Muscle layer of duodenum (tissue), 2 donors: ENCODE measurements at regions not wholly inside any gene's neighbourhood (a gene's known extent, or its start where the extent isn't known, plus 50 kb on each side); places are given as distances from the start of the nearest gene placed in this dataset.

Experiments
- H3K27ac ChIP-seq: one replicate; pipeline ENCODE4 v1.7.0; 2013; ENCODE audit warnings: mild to moderate bottlenecking, low read length
- H3K27me3 ChIP-seq: one replicate; pipeline ENCODE4 v1.7.0; 2013; ENCODE audit warnings: low read depth, mild to moderate bottlenecking, control low read depth, low read length
- H3K36me3 ChIP-seq, 2 donors: one replicate each; pipeline ENCODE4 v1.7.0; 2013; ENCODE audit warnings: low read length in 2 of 2, control low read depth in 1 of 2, mild to moderate bottlenecking in 1 of 2; ENCODE audit not compliant: insufficient read depth in 2 of 2, control insufficient read depth in 1 of 2
- H3K4me1 ChIP-seq, 2 donors: one replicate each; pipeline ENCODE4 v1.7.0; 2013; ENCODE audit warnings: low read length in 2 of 2, mild to moderate bottlenecking in 2 of 2, control low read depth in 1 of 2, moderate library complexity in 1 of 2; ENCODE audit not compliant: insufficient read depth in 2 of 2, control insufficient read depth in 1 of 2
- H3K4me3 ChIP-seq, 2 donors: one replicate each; pipeline ENCODE4 v1.7.0; 2013; ENCODE audit warnings: low read length in 2 of 2, low read depth in 1 of 2, mild to moderate bottlenecking in 1 of 2
- H3K9me3 ChIP-seq, 2 donors: one replicate each; pipeline ENCODE4 v1.7.0; 2013; ENCODE audit warnings: low read length in 2 of 2, control low read depth in 1 of 2, mild to moderate bottlenecking in 1 of 2; ENCODE audit not compliant: control insufficient read depth in 1 of 2
- donor health status: healthy.

DNA sequence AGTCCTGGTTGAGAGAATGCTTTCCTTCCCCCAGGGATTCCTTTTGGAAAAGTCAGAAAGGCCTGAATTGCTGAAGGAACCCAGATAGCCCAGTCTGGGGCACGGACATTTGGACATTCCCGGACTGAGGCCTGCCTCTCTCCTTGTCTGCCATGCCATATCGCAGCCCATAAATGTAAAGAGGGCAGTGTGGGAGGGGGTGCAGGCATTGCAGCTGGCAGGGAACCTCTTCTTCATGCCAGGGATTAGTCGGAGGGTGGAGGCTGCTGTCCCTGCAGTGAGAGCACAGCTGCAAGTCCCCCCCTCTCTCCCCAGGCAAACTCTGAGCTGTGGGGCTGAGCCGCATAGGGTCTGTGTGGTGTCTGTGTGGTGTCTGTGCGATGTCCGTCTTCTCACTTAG, 486.0 kb upstream of the MKI67 start:
- Histone ChIP-seq H3K9me3 (no peaks in the 10 kb centered on the region), H3K27ac (no peak overlapping the region), H3K27me3 (no peaks in the 10 kb centered on the region), H3K4me3 (no peak overlapping the region), H3K4me1 (no peaks in the 10 kb centered on the region), H3K36me3 (no peaks in the 10 kb centered on the region)

- Histone ChIP-seq H3K4me3 (no peak overlapping the region), H3K27ac (no peak overlapping the region), H3K9me3 (no peaks in the 10 kb centered on the region), H3K36me3 (no peaks in the 10 kb centered on the region), H3K4me1 (no peaks in the 10 kb centered on the region), H3K27me3 (no peaks in the 10 kb centered on the region)
These were observed 486.4 kb upstream of the MKI67 start for GRCh38 chr10:128612631-128613030.

DNA sequence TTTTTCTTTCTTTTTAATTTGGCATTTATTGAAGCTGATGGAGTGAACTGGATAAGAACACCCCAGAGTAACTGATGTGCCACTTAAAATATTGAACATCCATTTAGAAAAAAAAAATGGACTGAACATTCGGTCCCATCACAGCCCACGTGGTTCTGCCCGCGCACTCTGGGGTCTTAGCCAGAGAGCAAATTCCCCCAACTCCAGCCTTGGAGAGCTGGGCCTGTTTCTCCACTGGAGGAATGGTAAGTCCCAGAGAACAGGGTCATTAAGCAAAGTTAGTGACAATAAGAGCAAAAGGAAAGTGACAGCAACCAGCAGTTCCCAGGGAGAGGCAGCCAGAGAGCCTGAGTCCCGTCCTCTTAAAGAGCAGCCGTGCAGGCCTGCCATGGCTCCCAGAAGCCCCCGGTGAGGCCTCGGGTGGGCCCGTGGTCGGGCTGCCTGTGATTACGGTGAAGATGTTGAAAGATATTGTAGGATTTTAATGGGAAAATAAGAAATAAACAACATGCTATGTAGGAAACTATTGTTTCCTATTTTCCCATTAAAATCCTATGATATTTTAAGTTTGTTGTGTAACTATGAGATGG, 487.9 kb upstream of the MKI67 start:
- H3K4me1 ChIP-seq = no peaks in the 10 kb centered on the region
- no peaks in the 10 kb centered on the region for H3K36me3 ChIP-seq
- H3K9me3 ChIP-seq = no peaks in the 10 kb centered on the region
- H3K4me3 ChIP-seq = no peak overlapping the region
- no peaks in the 10 kb centered on the region for H3K27me3 ChIP-seq
- no peak overlapping the region for H3K27ac ChIP-seq

- Histone ChIP-seq H3K4me3 (no peak overlapping the region), H3K27me3 (no peaks in the 10 kb centered on the region), H3K27ac (no peak overlapping the region), H3K36me3 (no peaks in the 10 kb centered on the region), H3K9me3 (no peaks in the 10 kb centered on the region), H3K4me1 (no peaks in the 10 kb centered on the region)
These were observed 488.8 kb upstream of the MKI67 start for GRCh38 chr10:128614802-128615553.

GRCh38 chr10:128617532-128617931, 491.3 kb upstream of the MKI67 start:
- Histone ChIP-seq H3K4me1 (no peaks in the 10 kb centered on the region), H3K36me3 (no peaks in the 10 kb centered on the region), H3K27me3 (no peaks in the 10 kb centered on the region), H3K9me3 (no peaks in the 10 kb centered on the region), H3K27ac (no peak overlapping the region), H3K4me3 (no peak overlapping the region)

GRCh38 chr10:128622706-128623105, 496.5 kb upstream of the MKI67 start:
- no peaks in the 10 kb centered on the region for H3K27me3 ChIP-seq
- no peak overlapping the region for H3K27ac ChIP-seq

GRCh38 chr10:128623776-128624175, 497.6 kb upstream of the MKI67 start:
- H3K9me3 ChIP-seq = no peaks in the 10 kb centered on the region
- H3K27me3 ChIP-seq = no peaks in the 10 kb centered on the region
- H3K4me3 ChIP-seq = no peak overlapping the region
- no peak overlapping the region for H3K27ac ChIP-seq
- no peaks in the 10 kb centered on the region for H3K4me1 ChIP-seq
- no peaks in the 10 kb centered on the region for H3K36me3 ChIP-seq

More at GRCh38 chr10:128622706-128623105, 496.5 kb upstream of the MKI67 start:
- no peaks in the 10 kb centered on the region for H3K36me3 ChIP-seq
- H3K4me1 ChIP-seq = no peaks in the 10 kb centered on the region
- H3K4me3 ChIP-seq = no peak overlapping the region
- no peaks in the 10 kb centered on the region for H3K9me3 ChIP-seq

DNA sequence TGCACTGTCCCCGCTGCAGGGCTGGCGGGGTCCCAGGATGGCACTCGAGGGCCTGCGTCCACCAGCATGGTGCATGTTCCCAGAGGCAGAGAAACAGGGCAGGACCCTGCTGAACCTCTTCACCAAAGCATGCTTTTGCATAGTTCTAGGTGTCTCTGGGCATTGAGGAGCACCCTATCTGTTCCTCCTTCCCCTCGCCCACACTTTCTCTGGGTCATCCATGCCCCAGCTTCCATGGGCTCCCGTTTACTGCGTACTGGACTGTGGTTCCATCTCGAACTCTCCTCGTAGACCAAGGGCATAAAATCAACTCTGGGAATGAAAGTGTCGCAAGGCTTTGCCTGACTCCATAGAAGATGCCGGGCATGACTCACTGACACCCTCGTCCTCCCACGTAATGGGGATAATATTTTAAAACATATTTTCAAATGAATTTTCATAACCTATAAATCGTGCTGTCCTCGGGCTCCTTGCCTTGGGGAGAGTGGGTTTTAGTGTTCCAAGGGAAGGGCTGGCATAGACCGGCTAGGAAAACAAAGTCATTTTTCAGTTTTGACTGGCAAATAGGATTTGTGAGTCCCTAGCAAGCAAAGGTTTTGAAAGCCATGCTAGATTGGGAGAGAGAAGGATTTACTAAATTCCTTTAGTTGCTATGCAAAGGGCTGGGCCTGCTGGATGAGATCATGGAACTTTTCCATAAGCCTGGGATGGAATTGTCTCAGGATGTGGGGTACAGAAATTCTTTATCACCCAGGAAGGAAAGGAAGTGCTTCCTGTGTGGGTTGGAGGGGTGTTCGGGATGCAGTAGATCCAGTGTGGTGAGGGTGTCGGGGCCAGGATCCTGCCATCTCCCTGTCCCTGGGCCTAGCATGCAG, 498.7 kb upstream of the MKI67 start:
- no peak overlapping the region for H3K27ac ChIP-seq
- H3K4me1 ChIP-seq = no peaks in the 10 kb centered on the region
- H3K36me3 ChIP-seq = no peaks in the 10 kb centered on the region
- no peaks in the 10 kb centered on the region for H3K9me3 ChIP-seq
- no peak overlapping the region for H3K4me3 ChIP-seq
- H3K27me3 ChIP-seq = no peaks in the 10 kb centered on the region

DNA sequence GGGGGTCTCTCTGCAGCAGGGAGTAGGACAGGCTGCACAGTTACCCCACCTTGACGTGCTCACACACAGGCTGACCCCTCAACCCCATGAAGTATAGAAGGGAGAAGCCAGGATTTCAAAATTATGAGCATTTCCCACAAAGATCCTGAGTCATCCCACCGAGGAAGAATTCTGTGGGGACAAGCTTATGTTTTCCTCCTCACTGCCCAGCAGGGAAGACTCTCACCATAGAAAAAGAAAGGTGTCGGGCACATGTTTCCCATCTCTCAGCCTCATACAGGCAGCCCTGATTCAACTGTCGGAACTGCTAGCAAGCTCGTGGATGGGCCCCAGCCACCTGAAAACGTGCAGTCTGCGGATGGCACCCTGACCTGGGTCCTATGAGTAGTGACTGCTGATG, 499.7 kb upstream of the MKI67 start:
- Histone ChIP-seq H3K4me3 (no peak overlapping the region), H3K27ac (no peak overlapping the region), H3K4me1 (no peaks in the 10 kb centered on the region), H3K36me3 (no peaks in the 10 kb centered on the region), H3K27me3 (no peaks in the 10 kb centered on the region), H3K9me3 (no peaks in the 10 kb centered on the region)

GRCh38 chr10:128626397-128627000, 500.3 kb upstream of the MKI67 start:
- Histone ChIP-seq H3K27ac (no peak overlapping the region), H3K27me3 (no peaks in the 10 kb centered on the region), H3K4me1 (no peaks in the 10 kb centered on the region), H3K36me3 (no peaks in the 10 kb centered on the region), H3K9me3 (no peaks in the 10 kb centered on the region), H3K4me3 (no peak overlapping the region)

DNA sequence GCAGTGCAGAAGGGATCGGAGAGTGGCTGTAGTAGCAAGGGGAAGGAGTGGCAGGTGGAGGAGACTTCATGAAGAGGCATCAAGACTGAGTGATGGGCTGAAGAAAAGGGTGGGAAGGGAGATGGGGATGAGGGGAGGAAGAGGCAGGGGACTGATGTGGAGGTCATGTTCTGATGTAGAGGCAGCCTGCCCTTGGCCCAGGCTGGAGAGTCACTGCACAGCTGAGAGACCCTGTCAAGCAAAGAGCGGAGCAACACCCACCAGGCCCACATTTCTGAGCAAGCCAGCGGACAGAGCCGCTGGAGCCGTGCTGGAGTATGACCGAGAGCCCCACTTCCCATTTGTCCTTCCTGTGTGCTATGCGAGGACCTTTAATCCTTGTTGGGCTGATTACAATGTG, 501.6 kb upstream of the MKI67 start:
- no peaks in the 10 kb centered on the region for H3K27me3 ChIP-seq
- no peaks in the 10 kb centered on the region for H3K36me3 ChIP-seq
- H3K4me3 ChIP-seq = no peak overlapping the region
- H3K27ac ChIP-seq = no peak overlapping the region
- H3K4me1 ChIP-seq = peaks cover 0 to 7% of the 10 kb centered on the region in 2 donors
- no peaks in the 10 kb centered on the region for H3K9me3 ChIP-seq
